RWPE1 (cell line): ENCODE measurements at regions not wholly inside any gene's neighbourhood (a gene's known extent, or its start where the extent isn't known, plus 50 kb on each side); places are given as distances from the start of the nearest gene placed in this dataset.

Experiments
- CTCF ChIA-PET: fragments of 350-600 bp; sonication (Branson Sonifier 250); formaldehyde crosslinking; extraction: SDS; loops from one replicate; lab custom pipeline; 2021; lab: Yijun Ruan, JAX
- POLR2A ChIA-PET: fragments of 400-600 bp; formaldehyde crosslinking; extraction: SDS; loops from one replicate; lab custom pipeline; 2020; ENCODE audit warnings: antibody characterized with exemption; ENCODE audit not compliant: low non-redundant PET; lab: Yijun Ruan, JAX
- DNase-seq: peaks from one replicate; pipeline ENCODE4 v3.0.0; 2012; ENCODE audit warnings: low spot score
- H3K27ac ChIP-seq: fragments of 450-650 bp; 2 replicates; pipeline ENCODE4 v1.5.1; 2017
- CTCF ChIP-seq: fragments of 450-650 bp; conservative IDR thresholded peaks from 2 replicates; pipeline ENCODE4 v1.5.1; 2017; ENCODE audit warnings: low read depth, mild to moderate bottlenecking

GRCh38 chrX:117038918-117039440, 576.2 kb upstream of the CT83 start:
- H3K27ac ChIP-seq = no peak overlapping the region
- CTCF ChIA-PET = no interaction called here
- POLR2A ChIA-PET = no interaction called here
- no peak for DNase-seq
- no peak for TF ChIP-seq CTCF

GRCh38 chrX:117010243-117010642, 547.5 kb upstream of the CT83 start:
- DNase-seq = no peak
- no peak for TF ChIP-seq CTCF
- H3K27ac ChIP-seq = no peak overlapping the region
- POLR2A ChIA-PET = no interaction called here
- CTCF ChIA-PET = interaction anchor here (0.6 kb wide), 1 partner anchor 94 kb away, joined by 3 read pairs; no protein-coding TSS in a partner anchor

GRCh38 chrX:117002981-117003380, 540.2 kb upstream of the CT83 start:
- POLR2A ChIA-PET = no interaction called here
- H3K27ac ChIP-seq = no peak overlapping the region
- TF ChIP-seq CTCF = no peak
- DNase-seq = no peak
- CTCF ChIA-PET = no interaction called here

- CTCF ChIA-PET = no interaction called here
- no peak for DNase-seq
- TF ChIP-seq CTCF = no peak
- no peak overlapping the region for H3K27ac ChIP-seq
- POLR2A ChIA-PET = no interaction called here
These were observed 512.7 kb upstream of the CT83 start for GRCh38 chrX:116975517-116975916.

DNA sequence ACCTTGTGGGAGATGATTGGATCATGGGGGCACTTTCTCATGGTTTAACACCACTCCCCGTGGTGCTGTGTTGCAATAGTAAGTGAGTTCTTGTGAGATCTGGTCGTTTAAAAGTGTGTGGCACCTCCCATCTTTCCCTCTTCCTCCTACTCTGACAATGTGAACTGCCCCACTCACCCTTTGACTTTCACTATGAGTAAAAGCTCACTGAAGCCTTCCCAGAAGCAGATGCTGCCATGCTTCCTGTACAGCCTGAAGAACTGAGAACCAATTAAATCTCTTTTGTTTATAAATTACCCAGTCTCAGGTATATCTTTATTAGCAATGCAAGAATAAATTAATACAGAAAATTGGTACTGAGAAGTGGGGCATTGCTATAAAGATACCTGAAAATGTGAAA, 509.6 kb upstream of the CT83 start:
- no peak for TF ChIP-seq CTCF
- ChIA-PET POLR2A (no interaction called here), CTCF (no interaction called here)
- H3K27ac ChIP-seq = no peak overlapping the region
- DNase-seq = no peak

- peak; percentile 14; the same call in 1 of the 2 replicates for TF ChIP-seq CTCF
- DNase-seq = peak; percentile 7
- ChIA-PET CTCF (interaction anchor here (0.6 to 0.7 kb wide), 3 partner anchors 80 to 1096 kb away, joined by 3 to 5 read pairs (median 3); no protein-coding TSS in a partner anchor), POLR2A (no interaction called here)
- H3K27ac ChIP-seq = no peak overlapping the region
These were observed 499.3 kb upstream of the CT83 start for GRCh38 chrX:116961872-116962582.
